Lower lobe of right lung (tissue), 2 donors: ENCODE measurements at regions not wholly inside any gene's neighbourhood (a gene's known extent, or its start where the extent isn't known, plus 50 kb on each side); places are given as distances from the start of the nearest gene placed in this dataset.

Experiments used
- ATAC-seq, 2 donors: fragments of 200-7000 bp; cut with Tn5 transposase; one replicate each; pipeline ENCODE4 v1.9.1; 2020 to 2022; ENCODE audit warnings: mild to moderate bottlenecking in 2 of 2, moderate library complexity in 2 of 2
- DNase-seq: peaks from one replicate; pipeline ENCODE4 v3.0.0-alpha.2; 2020
- H3K27ac ChIP-seq: fragments of 200-600 bp; one replicate; pipeline ENCODE4 v1.8.0; 2022
- H3K27me3 ChIP-seq: fragments of 200-600 bp; one replicate; pipeline ENCODE4 v1.8.0; 2022; ENCODE audit warnings: low read depth
- H3K36me3 ChIP-seq: fragments of 200-600 bp; one replicate; pipeline ENCODE4 v1.8.0; 2022; ENCODE audit warnings: mild to moderate bottlenecking
- H3K4me1 ChIP-seq: fragments of 200-600 bp; one replicate; pipeline ENCODE4 v1.8.0; 2022
- H3K4me3 ChIP-seq: fragments of 200-600 bp; one replicate; pipeline ENCODE4 v1.8.0; 2022; ENCODE audit warnings: mild to moderate bottlenecking
- H3K9me3 ChIP-seq: fragments of 200-600 bp; one replicate; pipeline ENCODE4 v1.8.0; 2022
- intact Hi-C: fragments of 100-400 bp; cut with DNase I; formaldehyde crosslinking; loops from one replicate; pipeline ENCODE4 v1.11.0; 2022
- TF ChIP-seq, protein P1 (sequence below): fragments of 200-600 bp; IDR thresholded peaks from one replicate; pipeline ENCODE4 v1.8.0; 2022; ENCODE audit warnings: antibody characterized with exemption, mild to moderate bottlenecking
- donor health status: DM: no; HTN: yes; CAD: no; lungs with severe emphysema.

DNA sequence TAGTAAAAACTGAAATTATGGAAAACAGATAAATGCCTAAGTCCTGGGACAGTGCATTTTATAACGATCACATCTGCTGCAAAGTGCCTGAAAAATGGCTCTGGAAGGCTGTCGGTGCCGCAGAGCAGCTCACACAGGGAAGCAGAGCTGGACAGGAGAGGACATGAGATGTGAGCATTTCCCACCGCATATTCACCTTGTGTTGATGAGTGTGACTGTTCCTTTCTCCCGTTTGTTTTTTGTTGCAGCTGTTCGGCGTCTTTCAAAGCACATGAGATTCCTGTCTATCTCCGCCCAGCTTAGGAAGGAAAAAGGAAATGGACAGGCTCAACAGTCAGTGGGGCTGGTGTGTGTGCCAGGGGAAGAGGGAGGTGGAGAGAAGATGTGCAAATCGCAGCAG, 164.9 kb upstream of the SEMA6A start:
- TF ChIP-seq, protein P1, sequence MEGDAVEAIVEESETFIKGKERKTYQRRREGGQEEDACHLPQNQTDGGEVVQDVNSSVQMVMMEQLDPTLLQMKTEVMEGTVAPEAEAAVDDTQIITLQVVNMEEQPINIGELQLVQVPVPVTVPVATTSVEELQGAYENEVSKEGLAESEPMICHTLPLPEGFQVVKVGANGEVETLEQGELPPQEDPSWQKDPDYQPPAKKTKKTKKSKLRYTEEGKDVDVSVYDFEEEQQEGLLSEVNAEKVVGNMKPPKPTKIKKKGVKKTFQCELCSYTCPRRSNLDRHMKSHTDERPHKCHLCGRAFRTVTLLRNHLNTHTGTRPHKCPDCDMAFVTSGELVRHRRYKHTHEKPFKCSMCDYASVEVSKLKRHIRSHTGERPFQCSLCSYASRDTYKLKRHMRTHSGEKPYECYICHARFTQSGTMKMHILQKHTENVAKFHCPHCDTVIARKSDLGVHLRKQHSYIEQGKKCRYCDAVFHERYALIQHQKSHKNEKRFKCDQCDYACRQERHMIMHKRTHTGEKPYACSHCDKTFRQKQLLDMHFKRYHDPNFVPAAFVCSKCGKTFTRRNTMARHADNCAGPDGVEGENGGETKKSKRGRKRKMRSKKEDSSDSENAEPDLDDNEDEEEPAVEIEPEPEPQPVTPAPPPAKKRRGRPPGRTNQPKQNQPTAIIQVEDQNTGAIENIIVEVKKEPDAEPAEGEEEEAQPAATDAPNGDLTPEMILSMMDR = no peak
- no peaks in the 10 kb centered on the region for H3K9me3 ChIP-seq
- no peaks in the 10 kb centered on the region for H3K27me3 ChIP-seq
- ATAC-seq (no peak), DNase-seq (no peak)
- peaks cover 20% of the 10 kb centered on the region for H3K4me1 ChIP-seq
- no peaks in the 10 kb centered on the region for H3K36me3 ChIP-seq
- no peak overlapping the region for H3K4me3 ChIP-seq
- H3K27ac ChIP-seq = no peak overlapping the region
- intact Hi-C loops = no loop called here

DNA sequence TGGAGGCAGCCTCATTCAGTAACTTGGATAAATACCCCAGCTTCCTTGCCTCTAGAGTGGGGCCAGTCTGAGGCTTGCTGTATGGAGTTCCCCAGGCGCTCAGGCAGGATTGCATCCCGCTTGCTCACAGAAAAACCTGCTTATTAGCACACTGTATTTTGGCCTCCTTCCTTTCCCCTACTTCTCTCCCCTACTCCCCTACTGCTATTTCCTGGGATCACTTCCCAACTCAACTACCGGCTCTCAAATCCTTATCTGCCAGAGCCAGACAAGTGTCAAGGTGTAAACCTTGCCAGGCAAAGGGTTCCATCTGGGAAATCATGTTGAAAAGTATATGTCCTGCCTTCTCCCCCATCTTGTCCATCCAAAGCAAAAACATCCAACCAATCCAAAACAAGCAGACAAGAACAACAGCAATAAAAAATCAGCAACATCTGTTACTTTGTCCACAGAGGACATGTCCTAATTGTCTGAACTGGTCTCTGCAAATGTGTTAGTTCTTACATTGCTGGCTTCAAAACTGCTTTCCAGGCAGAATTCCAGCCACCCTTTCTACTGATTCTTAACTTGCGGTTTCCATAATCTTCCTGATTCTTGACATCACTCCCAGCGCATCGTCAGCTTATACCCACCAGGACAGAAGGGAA, 164.1 kb upstream of the SEMA6A start:
- intact Hi-C loops = no loop called here

DNA sequence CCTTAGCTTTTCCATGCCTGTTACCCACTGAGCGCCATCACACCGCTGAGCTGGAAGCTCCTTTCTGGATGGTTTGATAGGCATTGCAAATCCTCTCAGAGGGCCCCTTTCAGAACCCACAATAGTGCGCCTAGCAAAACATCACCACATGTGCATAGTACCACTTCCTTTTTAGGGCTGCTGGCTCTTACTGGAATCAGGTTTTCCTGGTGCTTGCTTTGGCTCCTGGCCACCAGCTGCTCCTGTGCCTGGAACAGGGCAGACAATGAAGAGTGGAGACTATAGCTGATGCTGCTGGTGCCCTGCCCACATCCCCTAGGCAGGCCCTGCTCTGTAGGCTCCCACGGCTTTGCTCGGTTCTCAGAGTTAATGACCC, 163.6 kb upstream of the SEMA6A start:
- TF ChIP-seq, protein P1 = no peak
- no peak overlapping the region for H3K27ac ChIP-seq

More for the DNA sequence above, 164.1 kb upstream of the SEMA6A start:
- TF ChIP-seq, protein P1 = no peak
- no peaks in the 10 kb centered on the region for H3K9me3 ChIP-seq
- no peak overlapping the region for H3K27ac ChIP-seq
- no peak for DNase-seq
- H3K27me3 ChIP-seq = no peaks in the 10 kb centered on the region
- ATAC-seq = no peak
- no peak overlapping the region for H3K4me3 ChIP-seq
- H3K36me3 ChIP-seq = no peaks in the 10 kb centered on the region
- H3K4me1 ChIP-seq = peaks cover 26% of the 10 kb centered on the region

DNA sequence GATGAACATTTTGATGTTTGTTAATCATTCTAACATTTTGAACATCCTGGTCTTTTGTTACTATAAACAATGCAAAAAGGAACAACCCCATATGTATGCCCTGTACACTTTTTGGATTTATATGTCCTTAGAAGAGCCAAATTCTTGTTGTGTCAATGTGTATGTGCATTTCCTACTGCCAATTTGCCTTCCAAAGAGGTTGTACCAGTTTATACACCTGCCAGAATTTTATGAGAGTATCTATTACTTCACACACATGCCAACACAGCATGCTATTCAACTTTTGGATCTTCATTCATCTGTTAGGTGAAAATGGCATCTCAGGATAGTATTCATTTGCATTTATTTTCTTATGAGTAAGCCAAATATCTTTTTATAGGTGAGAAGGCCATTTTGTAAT, 162.0 kb upstream of the SEMA6A start:
- intact Hi-C loops = no loop called here
- peaks cover 26% of the 10 kb centered on the region for H3K4me1 ChIP-seq
- no peaks in the 10 kb centered on the region for H3K9me3 ChIP-seq
- no peaks in the 10 kb centered on the region for H3K27me3 ChIP-seq
- no peak overlapping the region for H3K4me3 ChIP-seq
- no peak for DNase-seq
- no peaks in the 10 kb centered on the region for H3K36me3 ChIP-seq
- TF ChIP-seq, protein P1 = no peak
- ATAC-seq = no peak
- no peak overlapping the region for H3K27ac ChIP-seq

More for the DNA sequence above, 163.6 kb upstream of the SEMA6A start:
- peak; percentile 21 to 30 for ATAC-seq
- no peaks in the 10 kb centered on the region for H3K27me3 ChIP-seq
- intact Hi-C loops = no loop called here
- DNase-seq = no peak
- H3K4me1 ChIP-seq = peaks cover 26% of the 10 kb centered on the region
- H3K9me3 ChIP-seq = no peaks in the 10 kb centered on the region
- H3K4me3 ChIP-seq = no peak overlapping the region
- H3K36me3 ChIP-seq = no peaks in the 10 kb centered on the region

DNA sequence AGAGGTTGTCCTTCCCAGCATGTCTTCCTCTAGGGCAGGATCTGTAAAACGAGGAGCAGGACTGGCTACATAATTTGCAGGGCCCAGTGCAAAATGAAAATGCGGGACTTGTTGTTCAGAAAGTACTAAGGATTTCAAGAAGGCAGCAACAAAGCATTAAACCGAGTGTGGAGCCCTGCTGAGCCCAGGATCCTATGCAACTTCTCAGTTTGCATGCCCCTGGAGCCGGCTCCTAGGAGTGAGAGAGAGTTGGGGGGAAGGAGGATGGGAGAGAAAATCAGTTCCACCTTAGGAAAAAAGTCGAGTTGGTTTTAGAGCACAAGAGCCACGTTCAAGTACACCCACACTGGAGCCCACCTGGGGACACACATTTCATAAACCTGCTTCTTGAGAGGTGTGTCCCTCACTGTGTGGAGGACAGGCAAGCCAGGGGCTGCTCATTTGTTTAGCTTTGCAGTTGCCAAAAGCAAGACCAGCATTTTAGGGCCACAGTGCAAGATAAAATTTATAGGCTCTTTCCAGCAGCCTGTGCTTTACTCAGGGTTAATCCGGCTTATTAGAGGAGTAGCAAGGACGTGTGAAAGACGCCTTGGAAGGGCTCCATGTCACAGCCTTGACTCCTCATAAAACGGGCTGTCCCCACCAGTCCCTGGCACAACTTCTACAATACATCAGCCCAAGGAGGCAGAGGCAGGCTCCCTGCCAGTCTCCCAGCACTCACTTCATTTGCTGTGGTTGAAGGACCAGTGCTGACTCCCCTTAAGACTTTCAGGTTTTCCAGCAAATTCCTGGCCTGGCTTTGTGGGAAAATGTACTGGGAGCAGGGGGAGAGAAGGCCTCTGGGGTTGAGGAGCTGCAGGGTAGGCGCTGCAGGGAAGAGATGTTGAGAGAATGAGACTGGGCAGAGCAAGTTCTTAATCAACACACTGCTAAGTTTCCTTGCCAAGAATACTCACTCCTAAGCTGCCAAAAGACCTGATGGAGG, 159.7 kb upstream of the SEMA6A start:
- TF ChIP-seq, protein P1 = no peak
- no peak overlapping the region for H3K4me3 ChIP-seq
- peaks cover 23% of the 10 kb centered on the region for H3K4me1 ChIP-seq
- no peaks in the 10 kb centered on the region for H3K27me3 ChIP-seq
- ATAC-seq = peak in 1 of 2 donors; percentile 10
- intact Hi-C loops = no loop called here
- no peak for DNase-seq
- H3K27ac ChIP-seq = no peak overlapping the region
- H3K9me3 ChIP-seq = no peaks in the 10 kb centered on the region
- no peaks in the 10 kb centered on the region for H3K36me3 ChIP-seq
